ENCODE measurements at regions not wholly inside any gene's neighbourhood (a gene's known extent, or its start where the extent isn't known, plus 50 kb on each side); places are given as distances from the start of the nearest gene placed in this dataset.

GRCh38 chr2:129778584-129778877 is 200.9 kb upstream of the RAB6C start:
- H3K4me3 ChIP-seq (ENCODE audit: low read depth, low read length, poor library complexity, severe bottlenecking): no peak overlapping the region
- TF ChIP-seq CTCF (conservative IDR thresholded peaks at IDR 0.05; ENCODE audit: low read depth, low read length) (no peak), EZH2 (IDR thresholded peaks at IDR 0.05; ENCODE audit: borderline replicate concordance, low read depth, low read length, poor library complexity, severe bottlenecking) (no peak)
- H3K27ac ChIP-seq (ENCODE audit: low read depth, low read length, poor library complexity, severe bottlenecking): no peak overlapping the region
- H3K36me3 ChIP-seq (ENCODE audit: insufficient read depth, low read length, poor library complexity, severe bottlenecking): no peaks in the 10 kb centered on the region
- POLR2A ChIA-PET (ENCODE audit: low non-redundant PET): no interaction called here
- peaks cover 28% of the 10 kb centered on the region for H3K4me1 ChIP-seq (ENCODE audit: insufficient read depth, low read length, poor library complexity, severe bottlenecking)
- peak; percentile 49 for DNase-seq (ENCODE audit: low spot score)
- intact Hi-C loops (cut with micrococcal nuclease; ENCODE audit: unreplicated experiment): no loop called here
- CTCF ChIA-PET: no interaction called here
- H3K9me3 ChIP-seq (ENCODE audit: low read depth, low read length, poor library complexity, severe bottlenecking): no peaks in the 10 kb centered on the region
- peaks cover 3% of the 10 kb centered on the region for H3K27me3 ChIP-seq (replicated peaks; ENCODE audit: insufficient read depth, low read depth, low read length, poor library complexity)
- no TSS peak for BruUV-seq (replicated peaks)

GRCh38 chr2:129779783-129780182 is 199.7 kb upstream of the RAB6C start:
- Histone ChIP-seq H3K27ac (ENCODE audit: low read depth, low read length, poor library complexity, severe bottlenecking) (no peak overlapping the region), H3K4me1 (ENCODE audit: insufficient read depth, low read length, poor library complexity, severe bottlenecking) (peaks cover 28% of the 10 kb centered on the region), H3K36me3 (ENCODE audit: insufficient read depth, low read length, poor library complexity, severe bottlenecking) (no peaks in the 10 kb centered on the region), H3K4me3 (ENCODE audit: low read depth, low read length, poor library complexity, severe bottlenecking) (no peak overlapping the region), H3K9me3 (ENCODE audit: low read depth, low read length, poor library complexity, severe bottlenecking) (no peaks in the 10 kb centered on the region), H3K27me3 (replicated peaks; ENCODE audit: insufficient read depth, low read depth, low read length, poor library complexity) (peaks cover 5% of the 10 kb centered on the region)
- POLR2A ChIA-PET (ENCODE audit: low non-redundant PET): no interaction called here
- intact Hi-C loops (cut with micrococcal nuclease; ENCODE audit: unreplicated experiment): no loop called here
- no peak for TF ChIP-seq EZH2 (IDR thresholded peaks at IDR 0.05; ENCODE audit: borderline replicate concordance, low read depth, low read length, poor library complexity, severe bottlenecking)
- no peak for TF ChIP-seq CTCF (conservative IDR thresholded peaks at IDR 0.05; ENCODE audit: low read depth, low read length)
- DNase-seq (ENCODE audit: low spot score): no peak
- no TSS peak for BruUV-seq (replicated peaks)
- CTCF ChIA-PET: no interaction called here

DNA sequence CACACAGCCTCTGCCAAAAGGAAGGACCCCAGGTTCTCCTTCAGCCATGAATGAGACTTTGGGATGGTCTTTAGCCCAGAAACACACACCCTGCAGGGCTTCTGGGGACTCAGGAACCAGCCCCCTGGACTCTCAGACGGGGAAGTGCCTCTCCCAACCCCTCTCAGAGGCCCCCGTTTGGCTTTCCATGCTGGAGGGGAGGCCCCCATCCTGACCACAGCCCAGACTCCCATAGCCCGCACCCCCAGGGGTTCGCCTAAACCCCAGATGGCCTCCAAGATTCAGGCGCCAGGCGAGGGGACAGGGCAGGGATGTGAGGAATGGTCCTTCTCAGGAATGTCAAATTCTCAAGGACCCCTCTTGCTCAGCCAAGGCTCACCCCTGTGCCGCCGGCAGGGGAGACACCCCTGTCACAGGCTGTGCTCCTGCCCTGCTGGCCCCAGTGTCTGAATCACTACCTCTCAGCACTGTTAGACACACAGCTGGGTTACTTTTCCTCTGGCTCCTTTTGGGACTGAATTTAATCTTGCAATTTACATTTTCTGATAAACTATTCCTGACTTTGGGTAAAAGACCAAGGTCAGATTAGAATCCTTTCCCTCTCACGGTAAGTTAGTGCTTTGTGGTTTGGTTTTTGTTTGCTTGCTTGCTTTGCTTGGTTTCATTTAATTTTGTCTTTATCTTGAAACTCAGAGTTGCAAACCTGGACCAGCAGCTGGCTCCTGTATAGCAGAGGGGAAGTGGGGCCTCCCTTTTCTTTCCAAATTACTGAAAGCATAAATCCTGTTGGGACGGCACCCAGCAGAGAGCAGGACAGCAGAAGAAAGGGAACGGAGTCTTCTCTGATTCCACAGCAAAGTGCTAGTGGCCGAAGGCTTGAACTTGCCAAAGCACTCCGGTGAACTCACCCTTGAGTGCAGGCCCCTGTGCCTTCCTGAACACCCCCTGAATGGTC is 198.9 kb upstream of the RAB6C start:
- H3K4me1 ChIP-seq (ENCODE audit: insufficient read depth, low read length, poor library complexity, severe bottlenecking): peaks cover 28% of the 10 kb centered on the region
- intact Hi-C loops (cut with micrococcal nuclease; ENCODE audit: unreplicated experiment): no loop called here
- ChIA-PET POLR2A (ENCODE audit: low non-redundant PET) (no interaction called here), CTCF (no interaction called here)
- peaks cover 5% of the 10 kb centered on the region for H3K27me3 ChIP-seq (replicated peaks; ENCODE audit: insufficient read depth, low read depth, low read length, poor library complexity)
- DNase-seq (ENCODE audit: low spot score): peak; percentile 63
- H3K36me3 ChIP-seq (ENCODE audit: insufficient read depth, low read length, poor library complexity, severe bottlenecking): no peaks in the 10 kb centered on the region
- no TSS peak for BruUV-seq (replicated peaks)
- TF ChIP-seq CTCF (conservative IDR thresholded peaks at IDR 0.05; ENCODE audit: low read depth, low read length) (no peak), EZH2 (IDR thresholded peaks at IDR 0.05; ENCODE audit: borderline replicate concordance, low read depth, low read length, poor library complexity, severe bottlenecking) (no peak)
- H3K9me3 ChIP-seq (ENCODE audit: low read depth, low read length, poor library complexity, severe bottlenecking): no peaks in the 10 kb centered on the region
- H3K27ac ChIP-seq (ENCODE audit: low read depth, low read length, poor library complexity, severe bottlenecking): peak overlapping the region; percentile 37
- peak overlapping the region; percentile 7 for H3K4me3 ChIP-seq (ENCODE audit: low read depth, low read length, poor library complexity, severe bottlenecking)

Measured in A673 (cell line).